ENCODE measurements at regions not wholly inside any gene's neighbourhood (a gene's known extent, or its start where the extent isn't known, plus 50 kb on each side); places are given as distances from the start of the nearest gene placed in this dataset.

- no peak overlapping the region for H3K27ac ChIP-seq
Observed at GRCh38 chr7:13416071-13416470, 573.4 kb downstream of the ETV1 start.

DNA sequence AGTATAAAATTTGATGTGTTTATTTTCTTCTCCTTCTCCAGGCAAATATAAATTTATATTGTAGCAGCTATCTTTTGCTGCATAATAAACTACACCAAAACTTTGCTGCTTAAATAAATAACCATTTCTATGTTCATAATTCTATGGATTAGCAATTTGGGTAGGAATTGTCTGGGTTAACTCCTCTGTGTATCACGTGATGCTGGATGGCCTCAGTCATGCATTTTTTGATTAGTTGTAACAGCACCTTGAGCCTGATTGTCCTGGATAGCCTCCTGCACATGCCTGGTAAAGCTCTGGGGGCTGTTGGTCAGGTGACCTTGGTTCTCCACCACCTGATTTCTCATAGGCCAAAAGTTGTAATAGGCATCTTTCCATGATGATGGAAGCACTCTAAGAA lies 572.9 kb downstream of the ETV1 start:
- 49 to 74% (median 54%) methylated on average over 1 of the region's 1 CpG for WGBS, 3 donors
- no peak overlapping the region for H3K27ac ChIP-seq
- H3K27me3 ChIP-seq (ENCODE audit: insufficient read depth in 3 of 3, low read length in 2 of 3): no peaks in the 10 kb centered on the region
- peaks cover 4% of the 10 kb centered on the region for H3K4me1 ChIP-seq
- TF ChIP-seq, protein P1, sequence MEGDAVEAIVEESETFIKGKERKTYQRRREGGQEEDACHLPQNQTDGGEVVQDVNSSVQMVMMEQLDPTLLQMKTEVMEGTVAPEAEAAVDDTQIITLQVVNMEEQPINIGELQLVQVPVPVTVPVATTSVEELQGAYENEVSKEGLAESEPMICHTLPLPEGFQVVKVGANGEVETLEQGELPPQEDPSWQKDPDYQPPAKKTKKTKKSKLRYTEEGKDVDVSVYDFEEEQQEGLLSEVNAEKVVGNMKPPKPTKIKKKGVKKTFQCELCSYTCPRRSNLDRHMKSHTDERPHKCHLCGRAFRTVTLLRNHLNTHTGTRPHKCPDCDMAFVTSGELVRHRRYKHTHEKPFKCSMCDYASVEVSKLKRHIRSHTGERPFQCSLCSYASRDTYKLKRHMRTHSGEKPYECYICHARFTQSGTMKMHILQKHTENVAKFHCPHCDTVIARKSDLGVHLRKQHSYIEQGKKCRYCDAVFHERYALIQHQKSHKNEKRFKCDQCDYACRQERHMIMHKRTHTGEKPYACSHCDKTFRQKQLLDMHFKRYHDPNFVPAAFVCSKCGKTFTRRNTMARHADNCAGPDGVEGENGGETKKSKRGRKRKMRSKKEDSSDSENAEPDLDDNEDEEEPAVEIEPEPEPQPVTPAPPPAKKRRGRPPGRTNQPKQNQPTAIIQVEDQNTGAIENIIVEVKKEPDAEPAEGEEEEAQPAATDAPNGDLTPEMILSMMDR (IDR thresholded peaks at IDR 0.05): no peak
- no peaks in the 10 kb centered on the region for H3K36me3 ChIP-seq (ENCODE audit: insufficient read depth in 1 of 2, low read depth in 1 of 2)
- peaks cover 18% of the 10 kb centered on the region for H3K9me3 ChIP-seq
- intact Hi-C loops (cut with DNase I): no loop called here
- ATAC-seq (no peak), DNase-seq (no peak)
- H3K4me3 ChIP-seq: no peak overlapping the region

More at GRCh38 chr7:13416071-13416470, 573.4 kb downstream of the ETV1 start:
- TF ChIP-seq, protein P1 (IDR thresholded peaks at IDR 0.05): no peak
- intact Hi-C loops (cut with DNase I): no loop called here
- H3K36me3 ChIP-seq (ENCODE audit: insufficient read depth in 1 of 2, low read depth in 1 of 2): no peaks in the 10 kb centered on the region
- H3K4me3 ChIP-seq: no peak overlapping the region
- peaks cover 4% of the 10 kb centered on the region for H3K4me1 ChIP-seq
- no peaks in the 10 kb centered on the region for H3K27me3 ChIP-seq (ENCODE audit: insufficient read depth in 3 of 3, low read length in 2 of 3)
- WGBS, 3 donors: 75 to 78% (median 78%) methylated on average over 2 of the region's 2 CpGs
- peaks cover 18% of the 10 kb centered on the region for H3K9me3 ChIP-seq
- ATAC-seq (no peak), DNase-seq (no peak)

GRCh38 chr7:13420726-13421125 lies 568.7 kb downstream of the ETV1 start:
- DNase-seq (no peak), ATAC-seq (no peak)
- 72 to 83% (median 75%) methylated on average over 2 of the region's 2 CpGs for WGBS, 3 donors
- TF ChIP-seq, protein P1 (IDR thresholded peaks at IDR 0.05): no peak
- Histone ChIP-seq H3K27me3 (ENCODE audit: insufficient read depth in 3 of 3, low read length in 2 of 3) (no peaks in the 10 kb centered on the region), H3K4me3 (no peak overlapping the region), H3K36me3 (ENCODE audit: insufficient read depth in 1 of 2, low read depth in 1 of 2) (no peaks in the 10 kb centered on the region), H3K4me1 (no peaks in the 10 kb centered on the region), H3K27ac (no peak overlapping the region), H3K9me3 (peaks cover 27% of the 10 kb centered on the region)
- intact Hi-C loops (cut with DNase I): no loop called here

- TF ChIP-seq, protein P1 (IDR thresholded peaks at IDR 0.05): no peak
- intact Hi-C loops (cut with DNase I): no loop called here
- no peak overlapping the region for H3K4me3 ChIP-seq
- DNase-seq: no peak
- 91 to 94% (median 93%) methylated on average over 4 of the region's 4 CpGs for WGBS, 3 donors
- no peaks in the 10 kb centered on the region for H3K4me1 ChIP-seq
- H3K9me3 ChIP-seq: peaks cover 27% of the 10 kb centered on the region
- H3K36me3 ChIP-seq (ENCODE audit: insufficient read depth in 1 of 2, low read depth in 1 of 2): no peaks in the 10 kb centered on the region
- H3K27ac ChIP-seq: no peak overlapping the region
- H3K27me3 ChIP-seq (ENCODE audit: insufficient read depth in 3 of 3, low read length in 2 of 3): no peaks in the 10 kb centered on the region
- ATAC-seq: no peak
Observed at GRCh38 chr7:13421776-13422175, 567.7 kb downstream of the ETV1 start.

- intact Hi-C loops (cut with DNase I): no loop called here
- no peaks in the 10 kb centered on the region for H3K27me3 ChIP-seq (ENCODE audit: insufficient read depth in 3 of 3, low read length in 2 of 3)
- WGBS, 3 donors: 50 to 55% (median 50%) methylated on average over 2 of the region's 2 CpGs
Observed at GRCh38 chr7:13433946-13434345, 555.5 kb downstream of the ETV1 start.

More at GRCh38 chr7:13433946-13434345, 555.5 kb downstream of the ETV1 start:
- no peaks in the 10 kb centered on the region for H3K4me1 ChIP-seq
- H3K36me3 ChIP-seq (ENCODE audit: insufficient read depth in 1 of 2, low read depth in 1 of 2): no peaks in the 10 kb centered on the region
- no peak overlapping the region for H3K27ac ChIP-seq
- no peaks in the 10 kb centered on the region for H3K9me3 ChIP-seq
- ATAC-seq: no peak
- no peak for DNase-seq
- H3K4me3 ChIP-seq: no peak overlapping the region
- TF ChIP-seq, protein P1 (IDR thresholded peaks at IDR 0.05): no peak

All from psoas muscle (tissue), 7 donors.